ENCODE measurements at regions not wholly inside any gene's neighbourhood (a gene's known extent, or its start where the extent isn't known, plus 50 kb on each side); places are given as distances from the start of the nearest gene placed in this dataset.

- ChIA-PET CTCF (no interaction called here), POLR2A (interaction anchor here (0.5 kb wide), 1 partner anchor 44 kb away, joined by 6 read pairs; no protein-coding TSS in a partner anchor)
- TF ChIP-seq CTCF (IDR thresholded peaks at IDR 0.05; ENCODE audit: low read depth, low read length), result peak; percentile 11; the same call in 1 of the 2 replicates
- DNase-seq (ENCODE audit: low read depth, low spot score), result no peak
- Histone ChIP-seq H3K4me3 (ENCODE audit: low read depth, low read length) (no peak overlapping the region), H3K27ac (ENCODE audit: low read depth, low read length) (no peak overlapping the region), H3K9me3 (ENCODE audit: control insufficient read depth, insufficient read depth, low read length) (no peaks in the 10 kb centered on the region), H3K27me3 (ENCODE audit: control insufficient read depth, insufficient read depth, low read length) (no peaks in the 10 kb centered on the region)
These were observed 289.1 kb upstream of the SORL1-AS1 start for GRCh38 chr11:121741761-121742361.

DNA sequence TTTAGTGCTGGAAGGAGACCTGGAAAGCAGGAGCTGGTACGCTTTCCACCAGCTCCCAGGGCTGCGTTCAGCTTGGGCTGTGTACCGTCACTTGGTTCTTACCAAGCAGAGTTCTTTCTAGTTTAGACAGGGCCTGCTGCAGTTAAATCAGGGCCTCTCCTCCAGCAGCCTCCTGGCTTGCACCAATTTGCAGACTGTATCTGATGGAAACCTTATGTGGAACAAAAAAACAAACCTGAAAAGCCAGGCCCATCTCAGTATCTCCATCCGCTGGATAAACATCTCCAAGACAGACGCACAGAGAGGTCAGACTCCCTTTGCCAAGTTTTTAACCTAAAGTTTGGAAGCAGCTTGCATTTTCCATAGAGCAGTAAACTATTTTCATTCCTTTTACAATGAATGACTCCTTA lies 288.6 kb upstream of the SORL1-AS1 start:
- CTCF ChIA-PET, result no interaction called here
- POLR2A ChIA-PET, result no interaction called here
- DNase-seq (ENCODE audit: low read depth, low spot score), result no peak
- H3K27me3 ChIP-seq (ENCODE audit: control insufficient read depth, insufficient read depth, low read length), result no peaks in the 10 kb centered on the region
- no peaks in the 10 kb centered on the region for H3K9me3 ChIP-seq (ENCODE audit: control insufficient read depth, insufficient read depth, low read length)
- TF ChIP-seq CTCF (IDR thresholded peaks at IDR 0.05; ENCODE audit: low read depth, low read length), result no peak
- no peak overlapping the region for H3K27ac ChIP-seq (ENCODE audit: low read depth, low read length)
- H3K4me3 ChIP-seq (ENCODE audit: low read depth, low read length), result no peak overlapping the region

GRCh38 chr11:121740902-121741301 lies 288.1 kb upstream of the SORL1-AS1 start:
- POLR2A ChIA-PET, result no interaction called here

DNA sequence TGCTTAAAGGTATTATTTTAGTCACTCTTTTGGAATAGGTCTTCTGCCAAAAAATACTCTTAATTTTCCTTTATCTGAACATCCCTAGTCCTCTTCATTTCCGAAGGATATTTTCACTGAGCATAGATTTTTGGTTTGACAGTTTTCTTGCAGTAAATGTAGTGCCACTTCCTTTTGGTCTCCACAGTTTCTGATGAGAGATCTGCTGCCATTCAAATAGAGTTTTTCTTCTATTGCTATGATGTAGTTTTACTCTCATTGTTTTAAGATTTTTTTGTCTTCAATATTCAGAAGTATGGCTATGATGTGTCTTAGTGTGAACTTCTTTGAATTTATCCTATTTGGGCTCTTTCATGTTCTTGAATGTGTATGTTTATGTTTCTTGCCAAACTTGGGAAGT lies 281.1 kb upstream of the SORL1-AS1 start:
- Histone ChIP-seq H3K9me3 (ENCODE audit: control insufficient read depth, insufficient read depth, low read length) (no peaks in the 10 kb centered on the region; the same call in 1 of the 2 replicates), H3K27ac (ENCODE audit: low read depth, low read length) (no peak overlapping the region), H3K4me3 (ENCODE audit: low read depth, low read length) (no peak overlapping the region), H3K27me3 (ENCODE audit: control insufficient read depth, insufficient read depth, low read length) (no peaks in the 10 kb centered on the region)
- ChIA-PET POLR2A (no interaction called here), CTCF (no interaction called here)
- TF ChIP-seq CTCF (IDR thresholded peaks at IDR 0.05; ENCODE audit: low read depth, low read length), result no peak
- no peak for DNase-seq (ENCODE audit: low read depth, low spot score)

More at GRCh38 chr11:121740902-121741301, 288.1 kb upstream of the SORL1-AS1 start:
- no peak overlapping the region for H3K4me3 ChIP-seq (ENCODE audit: low read depth, low read length)
- H3K27ac ChIP-seq (ENCODE audit: low read depth, low read length), result no peak overlapping the region
- CTCF ChIA-PET, result no interaction called here
- DNase-seq (ENCODE audit: low read depth, low spot score), result no peak
- no peak for TF ChIP-seq CTCF (IDR thresholded peaks at IDR 0.05; ENCODE audit: low read depth, low read length)
- H3K9me3 ChIP-seq (ENCODE audit: control insufficient read depth, insufficient read depth, low read length), result no peaks in the 10 kb centered on the region
- no peaks in the 10 kb centered on the region for H3K27me3 ChIP-seq (ENCODE audit: control insufficient read depth, insufficient read depth, low read length)

- Histone ChIP-seq H3K27me3 (ENCODE audit: control insufficient read depth, insufficient read depth, low read length) (no peaks in the 10 kb centered on the region), H3K4me3 (ENCODE audit: low read depth, low read length) (no peak overlapping the region), H3K9me3 (ENCODE audit: control insufficient read depth, insufficient read depth, low read length) (no peaks in the 10 kb centered on the region), H3K27ac (ENCODE audit: low read depth, low read length) (no peak overlapping the region)
- DNase-seq (ENCODE audit: low read depth, low spot score), result no peak
- CTCF ChIA-PET, result no interaction called here
- POLR2A ChIA-PET, result no interaction called here
- TF ChIP-seq CTCF (IDR thresholded peaks at IDR 0.05; ENCODE audit: low read depth, low read length), result no peak
These were observed 275.2 kb upstream of the SORL1-AS1 start for GRCh38 chr11:121727942-121728341.
